Activated T-helper 17 cell treated with anti-CD3 and anti-CD28 coated beads, Interleukin-2, amount 50 U/mL, for 72 hours (primary cell): ENCODE measurements at regions not wholly inside any gene's neighbourhood (a gene's known extent, or its start where the extent isn't known, plus 50 kb on each side); places are given as distances from the start of the nearest gene placed in this dataset.
"Not testable (repeated sequence)": the region's sequence is repeated elsewhere in the genome, so short reads cannot be mapped to it uniquely, and the experiment has no call there.

Experiments
- ATAC-seq: fragments of 150-1000 bp; cut with Tn5 transposase; replicated peaks from 2 replicates; pipeline ENCODE4 v1.10.0; 2021; ENCODE audit warnings: mild to moderate bottlenecking, moderate library complexity
- H3K27ac Mint-ChIP-seq: one replicate; pipeline ENCODE4 v1.8.0; 2022; ENCODE audit warnings: mixed read lengths
- H3K27me3 Mint-ChIP-seq: one replicate; pipeline ENCODE4 v1.8.0; 2022; ENCODE audit warnings: mixed read lengths
- H3K36me3 Mint-ChIP-seq: one replicate; pipeline ENCODE4 v1.8.0; 2022; ENCODE audit warnings: low read depth, mild to moderate bottlenecking, mixed read lengths
- H3K4me1 Mint-ChIP-seq: one replicate; pipeline ENCODE4 v1.8.0; 2022; ENCODE audit warnings: mixed read lengths
- H3K4me3 Mint-ChIP-seq: one replicate; pipeline ENCODE4 v1.8.0; 2022; ENCODE audit warnings: mild to moderate bottlenecking, mixed read lengths
- H3K9me3 Mint-ChIP-seq: one replicate; pipeline ENCODE4 v1.8.0; 2022; ENCODE audit warnings: mixed read lengths

GRCh38 chr6:152811785-152812184 lies 61.2 kb downstream of the VIP start:
- H3K4me1 Mint-ChIP-seq: no peaks in the 10 kb centered on the region

GRCh38 chr6:152815230-152815872 lies 64.8 kb downstream of the VIP start:
- Mint-ChIP-seq H3K36me3 (no peaks in the 10 kb centered on the region), H3K9me3 (no peaks in the 10 kb centered on the region), H3K27ac (no peak overlapping the region), H3K4me3 (no peak overlapping the region), H3K4me1 (no peaks in the 10 kb centered on the region), H3K27me3 (peaks cover 14% of the 10 kb centered on the region)
- no peak for ATAC-seq

More at GRCh38 chr6:152811785-152812184, 61.2 kb downstream of the VIP start:
- Mint-ChIP-seq H3K36me3 (no peaks in the 10 kb centered on the region), H3K4me3 (no peak overlapping the region), H3K27me3 (peaks cover 9% of the 10 kb centered on the region), H3K27ac (no peak overlapping the region), H3K9me3 (no peaks in the 10 kb centered on the region)
- no peak for ATAC-seq

- ATAC-seq: no peak
- no peaks in the 10 kb centered on the region for H3K4me1 Mint-ChIP-seq
- H3K27ac Mint-ChIP-seq: no peak overlapping the region
- peaks cover 14% of the 10 kb centered on the region for H3K27me3 Mint-ChIP-seq
- H3K36me3 Mint-ChIP-seq: no peaks in the 10 kb centered on the region
- H3K4me3 Mint-ChIP-seq: no peak overlapping the region
- no peaks in the 10 kb centered on the region for H3K9me3 Mint-ChIP-seq
Observed at GRCh38 chr6:152816055-152816454, 65.5 kb downstream of the VIP start.

- H3K9me3 Mint-ChIP-seq: no peaks in the 10 kb centered on the region
Observed at GRCh38 chr6:152821525-152821924, 70.9 kb downstream of the VIP start.

GRCh38 chr6:152824666-152825065 lies 74.1 kb downstream of the VIP start:
- Mint-ChIP-seq H3K4me3 (no peak overlapping the region), H3K27ac (no peak overlapping the region), H3K36me3 (no peaks in the 10 kb centered on the region), H3K27me3 (peaks cover 8% of the 10 kb centered on the region), H3K4me1 (no peaks in the 10 kb centered on the region), H3K9me3 (no peaks in the 10 kb centered on the region)
- no peak for ATAC-seq

More at GRCh38 chr6:152821525-152821924, 70.9 kb downstream of the VIP start:
- no peaks in the 10 kb centered on the region for H3K4me1 Mint-ChIP-seq
- no peaks in the 10 kb centered on the region for H3K36me3 Mint-ChIP-seq
- peaks cover 12% of the 10 kb centered on the region for H3K27me3 Mint-ChIP-seq
- ATAC-seq: no peak
- H3K4me3 Mint-ChIP-seq: no peak overlapping the region
- H3K27ac Mint-ChIP-seq: no peak overlapping the region

- Mint-ChIP-seq H3K27ac (no peak overlapping the region), H3K4me1 (no peaks in the 10 kb centered on the region), H3K4me3 (no peak overlapping the region), H3K9me3 (no peaks in the 10 kb centered on the region), H3K36me3 (no peaks in the 10 kb centered on the region), H3K27me3 (peaks cover 3% of the 10 kb centered on the region)
- no peak for ATAC-seq
Observed at GRCh38 chr6:152828431-152828830, 77.8 kb downstream of the VIP start.

GRCh38 chr6:152834366-152834765 lies 83.8 kb downstream of the VIP start:
- H3K27ac Mint-ChIP-seq: not testable (repeated sequence)
- peaks cover 15% of the 10 kb centered on the region for H3K27me3 Mint-ChIP-seq

GRCh38 chr6:152836523-152836922 lies 85.9 kb downstream of the VIP start:
- H3K36me3 Mint-ChIP-seq: no peaks in the 10 kb centered on the region
- no peak overlapping the region for H3K4me3 Mint-ChIP-seq
- no peak for ATAC-seq
- no peaks in the 10 kb centered on the region for H3K4me1 Mint-ChIP-seq
- peaks cover 21% of the 10 kb centered on the region for H3K27me3 Mint-ChIP-seq
- H3K9me3 Mint-ChIP-seq: peaks cover 8% of the 10 kb centered on the region
- no peak overlapping the region for H3K27ac Mint-ChIP-seq

More at GRCh38 chr6:152834366-152834765, 83.8 kb downstream of the VIP start:
- not testable (repeated sequence) for H3K4me1 Mint-ChIP-seq, H3K36me3 Mint-ChIP-seq, ATAC-seq, H3K4me3 Mint-ChIP-seq, H3K9me3 Mint-ChIP-seq

- Mint-ChIP-seq H3K4me3 (no peak overlapping the region), H3K9me3 (no peaks in the 10 kb centered on the region), H3K4me1 (no peaks in the 10 kb centered on the region), H3K27me3 (peaks cover 24% of the 10 kb centered on the region), H3K36me3 (no peaks in the 10 kb centered on the region), H3K27ac (no peak overlapping the region)
- no peak for ATAC-seq
Observed at GRCh38 chr6:152845421-152845820, 94.8 kb downstream of the VIP start.

GRCh38 chr6:152846825-152847224 lies 96.2 kb downstream of the VIP start:
- no peak for ATAC-seq
- no peak overlapping the region for H3K27ac Mint-ChIP-seq
- H3K9me3 Mint-ChIP-seq: no peaks in the 10 kb centered on the region
- H3K36me3 Mint-ChIP-seq: no peaks in the 10 kb centered on the region
- H3K4me3 Mint-ChIP-seq: no peak overlapping the region
- H3K4me1 Mint-ChIP-seq: no peaks in the 10 kb centered on the region
- peaks cover 22% of the 10 kb centered on the region for H3K27me3 Mint-ChIP-seq

GRCh38 chr6:152848919-152849318 lies 98.3 kb downstream of the VIP start:
- Mint-ChIP-seq H3K4me1 (no peaks in the 10 kb centered on the region), H3K4me3 (no peak overlapping the region), H3K27ac (no peak overlapping the region), H3K9me3 (no peaks in the 10 kb centered on the region), H3K27me3 (peaks cover 23% of the 10 kb centered on the region), H3K36me3 (no peaks in the 10 kb centered on the region)
- ATAC-seq: no peak

- no peak overlapping the region for H3K4me3 Mint-ChIP-seq
- H3K9me3 Mint-ChIP-seq: no peaks in the 10 kb centered on the region
- ATAC-seq: no peak
- peaks cover 2% of the 10 kb centered on the region for H3K4me1 Mint-ChIP-seq
- H3K27ac Mint-ChIP-seq: no peak overlapping the region
- H3K36me3 Mint-ChIP-seq: no peaks in the 10 kb centered on the region
- H3K27me3 Mint-ChIP-seq: peaks cover 17% of the 10 kb centered on the region
Observed at GRCh38 chr6:152854086-152854795, 103.6 kb downstream of the VIP start.

GRCh38 chr6:152858141-152858540 lies 107.5 kb downstream of the VIP start:
- no peak overlapping the region for H3K27ac Mint-ChIP-seq
- ATAC-seq: no peak
- no peaks in the 10 kb centered on the region for H3K9me3 Mint-ChIP-seq
- no peaks in the 10 kb centered on the region for H3K36me3 Mint-ChIP-seq
- peaks cover 3% of the 10 kb centered on the region for H3K4me1 Mint-ChIP-seq
- H3K27me3 Mint-ChIP-seq: peaks cover 15% of the 10 kb centered on the region
- no peak overlapping the region for H3K4me3 Mint-ChIP-seq

- peak; percentile 23 for ATAC-seq
- H3K27ac Mint-ChIP-seq: no peak overlapping the region
- no peaks in the 10 kb centered on the region for H3K9me3 Mint-ChIP-seq
- no peak overlapping the region for H3K4me3 Mint-ChIP-seq
- H3K4me1 Mint-ChIP-seq: peaks cover 3% of the 10 kb centered on the region
- peaks cover 15% of the 10 kb centered on the region for H3K27me3 Mint-ChIP-seq
- H3K36me3 Mint-ChIP-seq: no peaks in the 10 kb centered on the region
Observed at GRCh38 chr6:152859225-152859624, 108.6 kb downstream of the VIP start.

GRCh38 chr6:152863618-152864326 lies 113.2 kb downstream of the VIP start:
- H3K9me3 Mint-ChIP-seq: no peaks in the 10 kb centered on the region
- no peak overlapping the region for H3K4me3 Mint-ChIP-seq
- ATAC-seq: peak; percentile 72
- peaks cover 3% of the 10 kb centered on the region for H3K4me1 Mint-ChIP-seq
- H3K36me3 Mint-ChIP-seq: no peaks in the 10 kb centered on the region
- H3K27me3 Mint-ChIP-seq: peaks cover 14% of the 10 kb centered on the region
- H3K27ac Mint-ChIP-seq: no peak overlapping the region
